WTC11 (cell line): ENCODE measurements at regions not wholly inside any gene's neighbourhood (a gene's known extent, or its start where the extent isn't known, plus 50 kb on each side); places are given as distances from the start of the nearest gene placed in this dataset.

Experiments
- ATAC-seq: fragments of 200-7000 bp; cut with Tn5 transposase; 2 replicates; pipeline ENCODE4 v1.10.0; 2021; ENCODE audit warnings: mild to moderate bottlenecking, moderate library complexity
- CTCF ChIA-PET: fragments of 300-600 bp; sonication (Branson Sonifier 250); formaldehyde crosslinking; loops from one replicate; lab custom pipeline; 2021; ENCODE audit warnings: antibody characterized with exemption; lab: Charles Lee
- POLR2A ChIA-PET: fragments of 350-600 bp; sonication (Branson Sonifier 250); formaldehyde crosslinking; loops from one replicate; lab custom pipeline; 2021; ENCODE audit warnings: antibody characterized with exemption; lab: Charles Lee
- DNase-seq: peaks from one replicate; pipeline ENCODE4 v3.0.0; 2021; ENCODE audit warnings: low spot score
- H3K27ac Mint-ChIP-seq: 2 replicates; pipeline ENCODE4 v1.8.0; 2021; ENCODE audit warnings: mixed read lengths
- H3K27me3 Mint-ChIP-seq: 2 replicates; pipeline ENCODE4 v1.8.0; 2021; ENCODE audit warnings: low read depth, mild to moderate bottlenecking, moderate library complexity, mixed read lengths
- H3K36me3 Mint-ChIP-seq: 2 replicates; pipeline ENCODE4 v1.8.0; 2021; ENCODE audit warnings: mixed read lengths
- H3K4me1 Mint-ChIP-seq: 2 replicates; pipeline ENCODE4 v1.8.0; 2022; ENCODE audit warnings: mixed read lengths
- H3K4me3 Mint-ChIP-seq: 2 replicates; pipeline ENCODE4 v1.8.0; 2021; ENCODE audit warnings: mild to moderate bottlenecking, moderate library complexity, mixed read lengths
- H3K9me3 Mint-ChIP-seq: 2 replicates; pipeline ENCODE4 v1.8.0; 2021; ENCODE audit warnings: mixed read lengths
- CBFB ChIP-seq: sonication (generic); formaldehyde crosslinking; IDR thresholded peaks from 2 replicates; pipeline ENCODE4 v1.8.1; 2022; ENCODE audit warnings: mild to moderate bottlenecking, low read depth, missing genetic modification reagents
- CREB1 ChIP-seq: sonication (generic); formaldehyde crosslinking; IDR thresholded peaks from 2 replicates; pipeline ENCODE4 v1.8.0; 2023; ENCODE audit warnings: mild to moderate bottlenecking, missing genetic modification reagents
- ESRRA ChIP-seq: sonication (generic); formaldehyde crosslinking; IDR thresholded peaks from 2 replicates; pipeline ENCODE4 v1.8.1; 2022; ENCODE audit warnings: mild to moderate bottlenecking, missing genetic modification reagents, borderline replicate concordance
- ETV6 ChIP-seq: sonication (generic); formaldehyde crosslinking; IDR thresholded peaks from 2 replicates; pipeline ENCODE4 v1.8.1; 2022; ENCODE audit warnings: mild to moderate bottlenecking, missing genetic modification reagents
- FOXK1 ChIP-seq: sonication (generic); formaldehyde crosslinking; IDR thresholded peaks from 2 replicates; pipeline ENCODE4 v1.8.0; 2022; ENCODE audit warnings: mild to moderate bottlenecking, moderate library complexity, missing genetic modification reagents
- HMGXB4 ChIP-seq: sonication (generic); formaldehyde crosslinking; IDR thresholded peaks from 2 replicates; pipeline ENCODE4 v1.8.1; 2023; ENCODE audit warnings: mild to moderate bottlenecking, moderate library complexity, missing genetic modification reagents
- JUN ChIP-seq: sonication (generic); formaldehyde crosslinking; IDR thresholded peaks from 2 replicates; pipeline ENCODE4 v1.8.0; 2023; ENCODE audit warnings: mild to moderate bottlenecking, missing genetic modification reagents
- PRRX2 ChIP-seq: fragments of 250-450 bp; sonication (Bioruptor Pico); IDR thresholded peaks from 2 replicates; pipeline ENCODE4 v1.8.0; 2021; ENCODE audit warnings: mild to moderate bottlenecking
- RELA ChIP-seq: sonication (generic); formaldehyde crosslinking; IDR thresholded peaks from 2 replicates; pipeline ENCODE4 v1.8.1; 2022; ENCODE audit warnings: missing genetic modification reagents, mild to moderate bottlenecking, borderline replicate concordance
- SOX15 ChIP-seq: fragments of 250-450 bp; sonication (Bioruptor Pico); IDR thresholded peaks from 2 replicates; pipeline ENCODE4 v1.9.0; 2021; ENCODE audit warnings: mild to moderate bottlenecking
- STAT6 ChIP-seq: sonication (generic); formaldehyde crosslinking; conservative IDR thresholded peaks from 2 replicates; pipeline ENCODE4 v1.8.1; 2023; ENCODE audit warnings: mild to moderate bottlenecking, low read depth, missing genetic modification reagents, moderate library complexity
- ZNF232 ChIP-seq: sonication (generic); formaldehyde crosslinking; IDR thresholded peaks from 2 replicates; pipeline ENCODE4 v1.8.0; 2022; ENCODE audit warnings: mild to moderate bottlenecking, missing genetic modification reagents
- ZNF416 ChIP-seq: fragments of 250-450 bp; sonication (Bioruptor Pico); IDR thresholded peaks from 2 replicates; pipeline ENCODE4 v1.9.0; 2021; ENCODE audit warnings: mild to moderate bottlenecking, inconsistent platforms
- TF ChIP-seq, protein P1 (sequence below): sonication (generic); formaldehyde crosslinking; IDR thresholded peaks from 2 replicates; pipeline ENCODE4 v1.8.0; 2023; ENCODE audit warnings: mild to moderate bottlenecking, missing genetic modification reagents
- TF ChIP-seq, protein P2 (sequence below): fragments of 250-450 bp; sonication (Bioruptor Pico); IDR thresholded peaks from 2 replicates; pipeline ENCODE4 v2.1.2; 2022; ENCODE audit warnings: mild to moderate bottlenecking, moderate library complexity
- TF ChIP-seq, protein P3 (sequence below): sonication (generic); formaldehyde crosslinking; IDR thresholded peaks from 2 replicates; pipeline ENCODE4 v1.8.0; 2022; ENCODE audit warnings: mild to moderate bottlenecking, missing genetic modification reagents
- TF ChIP-seq, protein P4 (sequence below): sonication (generic); formaldehyde crosslinking; IDR thresholded peaks from 2 replicates; pipeline ENCODE4 v1.8.0; 2022; ENCODE audit warnings: mild to moderate bottlenecking, missing genetic modification reagents

DNA sequence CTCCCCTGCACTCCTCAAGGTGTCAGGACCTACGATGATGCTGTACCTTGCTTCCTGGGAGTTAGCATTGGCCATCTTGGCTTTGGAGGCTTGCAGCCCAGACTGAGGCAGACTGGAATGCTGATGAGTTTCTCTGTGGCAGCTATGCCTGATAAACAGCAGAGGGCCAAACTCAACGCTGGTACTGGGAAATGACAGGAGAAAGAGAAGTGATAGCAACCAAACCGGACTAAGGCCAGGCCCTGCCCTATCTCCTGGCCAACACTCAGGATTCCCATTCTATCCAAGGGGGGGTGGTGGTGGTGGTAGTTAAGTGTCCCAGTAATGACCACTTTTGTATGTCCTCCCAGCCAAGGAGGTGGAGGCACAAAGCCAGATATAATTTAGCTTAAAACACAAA lies 90.0 kb upstream of the DTNBP1 start (continued):
- TF ChIP-seq, protein P1, sequence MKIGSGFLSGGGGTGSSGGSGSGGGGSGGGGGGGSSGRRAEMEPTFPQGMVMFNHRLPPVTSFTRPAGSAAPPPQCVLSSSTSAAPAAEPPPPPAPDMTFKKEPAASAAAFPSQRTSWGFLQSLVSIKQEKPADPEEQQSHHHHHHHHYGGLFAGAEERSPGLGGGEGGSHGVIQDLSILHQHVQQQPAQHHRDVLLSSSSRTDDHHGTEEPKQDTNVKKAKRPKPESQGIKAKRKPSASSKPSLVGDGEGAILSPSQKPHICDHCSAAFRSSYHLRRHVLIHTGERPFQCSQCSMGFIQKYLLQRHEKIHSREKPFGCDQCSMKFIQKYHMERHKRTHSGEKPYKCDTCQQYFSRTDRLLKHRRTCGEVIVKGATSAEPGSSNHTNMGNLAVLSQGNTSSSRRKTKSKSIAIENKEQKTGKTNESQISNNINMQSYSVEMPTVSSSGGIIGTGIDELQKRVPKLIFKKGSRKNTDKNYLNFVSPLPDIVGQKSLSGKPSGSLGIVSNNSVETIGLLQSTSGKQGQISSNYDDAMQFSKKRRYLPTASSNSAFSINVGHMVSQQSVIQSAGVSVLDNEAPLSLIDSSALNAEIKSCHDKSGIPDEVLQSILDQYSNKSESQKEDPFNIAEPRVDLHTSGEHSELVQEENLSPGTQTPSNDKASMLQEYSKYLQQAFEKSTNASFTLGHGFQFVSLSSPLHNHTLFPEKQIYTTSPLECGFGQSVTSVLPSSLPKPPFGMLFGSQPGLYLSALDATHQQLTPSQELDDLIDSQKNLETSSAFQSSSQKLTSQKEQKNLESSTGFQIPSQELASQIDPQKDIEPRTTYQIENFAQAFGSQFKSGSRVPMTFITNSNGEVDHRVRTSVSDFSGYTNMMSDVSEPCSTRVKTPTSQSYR: no peak
- TF ChIP-seq SOX15 (CRISPR knock-in tag): no peak

DNA sequence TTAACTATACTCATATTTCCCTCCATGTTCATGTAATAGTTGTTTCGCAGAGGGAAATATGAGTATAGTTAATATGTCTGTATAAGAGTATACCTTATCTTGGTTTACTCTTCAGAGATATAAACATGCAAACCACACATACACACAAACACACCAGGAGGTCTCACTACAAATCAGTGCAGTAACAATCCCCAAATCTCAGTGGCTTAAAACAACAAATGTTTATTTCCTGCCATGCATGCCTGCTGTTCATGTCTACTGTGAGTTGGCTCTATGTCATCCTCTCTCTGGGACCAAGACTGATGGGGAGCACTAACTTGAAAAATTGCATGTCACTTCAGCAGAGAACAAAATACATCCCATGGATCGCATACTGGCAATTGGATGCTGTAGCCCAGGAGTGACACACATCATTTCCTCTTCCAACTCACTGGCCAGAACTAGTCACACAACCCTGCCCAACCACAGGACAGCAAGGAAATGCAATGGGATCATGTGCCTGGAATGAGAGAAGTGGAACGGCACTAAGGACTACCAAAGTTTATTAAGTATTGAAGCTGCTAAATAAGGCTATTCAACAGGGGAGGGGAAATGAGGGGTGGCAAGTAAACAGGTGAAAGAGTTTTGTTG lies 89.0 kb upstream of the DTNBP1 start:
- H3K9me3 Mint-ChIP-seq: peaks cover 6% of the 10 kb centered on the region; the same call in 1 of the 2 replicates
- TF ChIP-seq CBFB (CRISPR knock-in tag) (no peak), FOXK1 (CRISPR knock-in tag) (no peak), RELA (no peak), PRRX2 (no peak), ZNF232 (CRISPR knock-in tag) (no peak), ETV6 (no peak), HMGXB4 (CRISPR knock-in tag) (no peak), ESRRA (CRISPR knock-in tag) (no peak), JUN (CRISPR knock-in tag) (no peak), STAT6 (CRISPR knock-in tag) (no peak), CREB1 (CRISPR knock-in tag) (no peak), ZNF416 (CRISPR knock-in tag) (no peak)
- TF ChIP-seq, protein P2, sequence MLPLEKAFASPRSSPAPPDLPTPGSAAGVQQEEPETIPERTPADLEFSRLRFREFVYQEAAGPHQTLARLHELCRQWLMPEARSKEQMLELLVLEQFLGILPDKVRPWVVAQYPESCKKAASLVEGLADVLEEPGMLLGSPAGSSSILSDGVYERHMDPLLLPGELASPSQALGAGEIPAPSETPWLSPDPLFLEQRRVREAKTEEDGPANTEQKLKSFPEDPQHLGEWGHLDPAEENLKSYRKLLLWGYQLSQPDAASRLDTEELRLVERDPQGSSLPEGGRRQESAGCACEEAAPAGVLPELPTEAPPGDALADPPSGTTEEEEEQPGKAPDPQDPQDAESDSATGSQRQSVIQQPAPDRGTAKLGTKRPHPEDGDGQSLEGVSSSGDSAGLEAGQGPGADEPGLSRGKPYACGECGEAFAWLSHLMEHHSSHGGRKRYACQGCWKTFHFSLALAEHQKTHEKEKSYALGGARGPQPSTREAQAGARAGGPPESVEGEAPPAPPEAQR (CRISPR knock-in tag): no peak
- TF ChIP-seq, protein P3, sequence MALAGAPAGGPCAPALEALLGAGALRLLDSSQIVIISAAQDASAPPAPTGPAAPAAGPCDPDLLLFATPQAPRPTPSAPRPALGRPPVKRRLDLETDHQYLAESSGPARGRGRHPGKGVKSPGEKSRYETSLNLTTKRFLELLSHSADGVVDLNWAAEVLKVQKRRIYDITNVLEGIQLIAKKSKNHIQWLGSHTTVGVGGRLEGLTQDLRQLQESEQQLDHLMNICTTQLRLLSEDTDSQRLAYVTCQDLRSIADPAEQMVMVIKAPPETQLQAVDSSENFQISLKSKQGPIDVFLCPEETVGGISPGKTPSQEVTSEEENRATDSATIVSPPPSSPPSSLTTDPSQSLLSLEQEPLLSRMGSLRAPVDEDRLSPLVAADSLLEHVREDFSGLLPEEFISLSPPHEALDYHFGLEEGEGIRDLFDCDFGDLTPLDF: no peak
- TF ChIP-seq, protein P4, sequence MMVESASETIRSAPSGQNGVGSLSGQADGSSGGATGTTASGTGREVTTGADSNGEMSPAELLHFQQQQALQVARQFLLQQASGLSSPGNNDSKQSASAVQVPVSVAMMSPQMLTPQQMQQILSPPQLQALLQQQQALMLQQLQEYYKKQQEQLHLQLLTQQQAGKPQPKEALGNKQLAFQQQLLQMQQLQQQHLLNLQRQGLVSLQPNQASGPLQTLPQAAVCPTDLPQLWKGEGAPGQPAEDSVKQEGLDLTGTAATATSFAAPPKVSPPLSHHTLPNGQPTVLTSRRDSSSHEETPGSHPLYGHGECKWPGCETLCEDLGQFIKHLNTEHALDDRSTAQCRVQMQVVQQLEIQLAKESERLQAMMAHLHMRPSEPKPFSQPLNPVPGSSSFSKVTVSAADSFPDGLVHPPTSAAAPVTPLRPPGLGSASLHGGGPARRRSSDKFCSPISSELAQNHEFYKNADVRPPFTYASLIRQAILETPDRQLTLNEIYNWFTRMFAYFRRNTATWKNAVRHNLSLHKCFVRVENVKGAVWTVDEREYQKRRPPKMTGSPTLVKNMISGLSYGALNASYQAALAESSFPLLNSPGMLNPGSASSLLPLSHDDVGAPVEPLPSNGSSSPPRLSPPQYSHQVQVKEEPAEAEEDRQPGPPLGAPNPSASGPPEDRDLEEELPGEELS: no peak
- TF ChIP-seq, protein P1: no peak
- H3K27me3 Mint-ChIP-seq: no peaks in the 10 kb centered on the region; the same call in 1 of the 2 replicates
- DNase-seq (no peak), ATAC-seq (no peak)
- CTCF ChIA-PET: interaction anchor here (0.9 to 1.1 kb wide), 2 partner anchors 12 to 431 kb away, joined by 3 to 4 read pairs; no protein-coding TSS in a partner anchor
- no peaks in the 10 kb centered on the region for H3K36me3 Mint-ChIP-seq
- no peak overlapping the region for H3K27ac Mint-ChIP-seq
- no peak overlapping the region for H3K4me3 Mint-ChIP-seq
- POLR2A ChIA-PET: no interaction called here
- peaks cover 20% of the 10 kb centered on the region for H3K4me1 Mint-ChIP-seq
